H1 (cell line): ENCODE measurements at regions not wholly inside any gene's neighbourhood (a gene's known extent, or its start where the extent isn't known, plus 50 kb on each side); places are given as distances from the start of the nearest gene placed in this dataset.

ENCODE experiments used
- CTCF ChIA-PET: fragments of 300-600 bp; sonication (Branson Sonifier 250); formaldehyde crosslinking; loops from one replicate; lab custom pipeline; 2021; ENCODE audit not compliant: partially characterized antibody; lab: Charles Lee
- POLR2A ChIA-PET: fragments of 300-600 bp; sonication (Branson Sonifier 250); formaldehyde crosslinking; loops from one replicate; lab custom pipeline; 2021; ENCODE audit warnings: inconsistent platforms; ENCODE audit not compliant: partially characterized antibody; lab: Charles Lee
- DNase-seq, 2 experiments: peaks; one replicate each; pipeline versions ENCODE4 v3.0.0 to v3.0.0-alpha.2; 2010 to 2022; ENCODE audit warnings: low spot score in 2 of 2, low read depth in 1 of 2, mixed read lengths in 1 of 2
- FAIRE-seq: peaks from 2 replicates; lab custom pipeline; 2011; peaks lifted over from hg19 to GRCh38; lab: Jason Lieb, UNC
- H2AFZ ChIP-seq: 2 replicates; pipeline ENCODE4 v1.8.1; 2012; ENCODE audit warnings: low read length, inconsistent platforms
- H2AK5ac ChIP-seq: 2 replicates; pipeline ENCODE4 v1.6.1; 2013; ENCODE audit warnings: low read depth, low read length
- H2BK120ac ChIP-seq: replicated peaks from 2 replicates; pipeline ENCODE3; 2013; ENCODE audit warnings: low read depth, low read length, inconsistent platforms
- H2BK12ac ChIP-seq: 2 replicates; pipeline ENCODE4 v1.6.1; 2013; ENCODE audit warnings: low read depth, low read length
- H2BK15ac ChIP-seq: 2 replicates; pipeline ENCODE4 v1.6.1; 2013; ENCODE audit warnings: low read length
- H2BK20ac ChIP-seq: 2 replicates; pipeline ENCODE4 v1.6.1; 2013; ENCODE audit warnings: low read length
- H2BK5ac ChIP-seq: 2 replicates; pipeline ENCODE4 v1.6.1; 2013; ENCODE audit warnings: low read depth, low read length
- H3K14ac ChIP-seq: 2 replicates; pipeline ENCODE4 v1.6.1; 2013; ENCODE audit warnings: inconsistent platforms; ENCODE audit not compliant: insufficient read length
- H3K18ac ChIP-seq: 2 replicates; pipeline ENCODE4 v1.6.1; 2013; ENCODE audit warnings: low read length; ENCODE audit errors: extremely low read depth
- H3K23ac ChIP-seq: 2 replicates; pipeline ENCODE4 v1.6.1; 2013; ENCODE audit warnings: inconsistent platforms; ENCODE audit not compliant: insufficient read length
- H3K23me2 ChIP-seq: 2 replicates; pipeline ENCODE4 v1.6.1; 2013; ENCODE audit warnings: low read depth, low read length
- H3K27ac ChIP-seq: 2 replicates; pipeline ENCODE4 v1.6.1; 2011; ENCODE audit warnings: low read depth, low read length, inconsistent platforms
- H3K27me3 ChIP-seq, 4 experiments: replicated peaks in 1 of 4; 1 replicate in 1 of 4; 2 replicates in 3 of 4; pipeline versions ENCODE4 v1.6.1 to v1.8.1; 2011 to 2013; ENCODE audit warnings: low read length in 3 of 4, mild to moderate bottlenecking in 3 of 4, inconsistent platforms in 2 of 4, mixed read lengths in 2 of 4, moderate library complexity in 1 of 4; ENCODE audit not compliant: control insufficient read depth in 3 of 4, insufficient read depth in 3 of 4; ENCODE audit errors: extremely low read depth in 1 of 4
- H3K36me3 ChIP-seq, 4 experiments: 2 replicates each; pipeline versions ENCODE4 v1.6.1 to v1.8.1; 2011 to 2013; ENCODE audit warnings: mild to moderate bottlenecking in 4 of 4, low read length in 3 of 4, moderate library complexity in 2 of 4, control low read depth in 1 of 4, inconsistent platforms in 1 of 4; ENCODE audit not compliant: insufficient read depth in 4 of 4, control insufficient read depth in 2 of 4
- H3K4ac ChIP-seq: replicated peaks from 2 replicates; pipeline ENCODE3; 2013; ENCODE audit warnings: low read length, low read depth, mixed read lengths, inconsistent platforms; ENCODE audit not compliant: insufficient read length
- H3K4me1 ChIP-seq, 4 experiments: replicated peaks in 1 of 4; 1 replicate in 1 of 4; 2 replicates in 3 of 4; pipeline versions ENCODE4 v1.6.1 to v1.8.1; 2011 to 2013; ENCODE audit warnings: low read length in 3 of 4, inconsistent platforms in 2 of 4, mixed read lengths in 1 of 4; ENCODE audit not compliant: insufficient read depth in 4 of 4, control insufficient read depth in 3 of 4
- H3K4me2 ChIP-seq, 2 experiments: 2 replicates each; pipeline versions ENCODE4 v1.6.1 to v1.8.1; 2011 to 2013; ENCODE audit warnings: low read depth in 2 of 2, low read length in 2 of 2, control low read depth in 1 of 2, inconsistent platforms in 1 of 2, mild to moderate bottlenecking in 1 of 2; ENCODE audit not compliant: insufficient read depth in 1 of 2
- H3K4me3 ChIP-seq, 4 experiments: fragments of 200-600, 300-600 bp in 1 of 4; sonication (generic), shearing (Covaris generic), sonication (Bioruptor Twin) in 1 of 4; 2 replicates each; pipeline versions ENCODE4 v1.5.1 to v1.8.1; 2011 to 2016; ENCODE audit warnings: low read length in 4 of 4, low read depth in 3 of 4, control low read depth in 2 of 4, inconsistent platforms in 2 of 4, mild to moderate bottlenecking in 2 of 4, mixed read lengths in 1 of 4, moderate library complexity in 1 of 4; ENCODE audit not compliant: insufficient read depth in 2 of 4; ENCODE audit errors: extremely low read depth in 1 of 4
- H3K56ac ChIP-seq: replicated peaks from 2 replicates; pipeline ENCODE3; 2013; ENCODE audit warnings: low read depth, mild to moderate bottlenecking, mixed read lengths, low read length, inconsistent platforms; ENCODE audit not compliant: insufficient read length
- H3K79me1 ChIP-seq: 2 replicates; pipeline ENCODE4 v1.6.1; 2013; ENCODE audit warnings: low read depth, low read length, control low read depth
- H3K79me2 ChIP-seq, 2 experiments: 2 replicates each; pipeline versions ENCODE4 v1.6.1 to v1.8.1; 2012 to 2013; ENCODE audit warnings: low read length in 2 of 2, mild to moderate bottlenecking in 2 of 2, inconsistent platforms in 1 of 2; ENCODE audit not compliant: insufficient read depth in 2 of 2, control insufficient read depth in 1 of 2
- H3K9ac ChIP-seq, 4 experiments: replicated peaks in 1 of 4; 1 replicate in 1 of 4; 2 replicates in 3 of 4; pipeline versions ENCODE4 v1.6.1 to v1.8.1; 2011 to 2013; ENCODE audit warnings: low read depth in 3 of 4, low read length in 3 of 4, control low read depth in 2 of 4, mild to moderate bottlenecking in 2 of 4, moderate library complexity in 2 of 4, inconsistent platforms in 1 of 4; ENCODE audit errors: extremely low read depth in 1 of 4
- H3K9me3 ChIP-seq, 2 experiments: 2 replicates each; pipeline versions ENCODE4 v1.6.1 to v1.8.1; 2012 to 2013; ENCODE audit warnings: mild to moderate bottlenecking in 2 of 2, moderate library complexity in 2 of 2, control low read depth in 1 of 2, inconsistent platforms in 1 of 2, low read depth in 1 of 2, low read length in 1 of 2, mixed read lengths in 1 of 2; ENCODE audit not compliant: insufficient read depth in 2 of 2
- H4K20me1 ChIP-seq, 2 experiments: replicated peaks in 1 of 2; 2 replicates each; pipeline versions ENCODE3 to v1.8.1; 2011 to 2013; ENCODE audit warnings: inconsistent platforms in 2 of 2, low read length in 2 of 2, mild to moderate bottlenecking in 1 of 2; ENCODE audit not compliant: insufficient read depth in 2 of 2, control insufficient read depth in 1 of 2
- H4K5ac ChIP-seq: 2 replicates; pipeline ENCODE4 v1.6.1; 2013; ENCODE audit warnings: low read length, low read depth, mixed read lengths, inconsistent platforms; ENCODE audit not compliant: insufficient read length
- H4K8ac ChIP-seq: 2 replicates; pipeline ENCODE4 v1.8.0; 2013; ENCODE audit warnings: mild to moderate bottlenecking, moderate library complexity, low read length, inconsistent platforms; ENCODE audit not compliant: insufficient read depth; ENCODE audit errors: extremely low read depth
- H4K91ac ChIP-seq: replicated peaks from 2 replicates; pipeline ENCODE3; 2013; ENCODE audit warnings: low read length, mixed read lengths, inconsistent platforms; ENCODE audit not compliant: insufficient read length
- ASH2L ChIP-seq: fragments of 200-600, 300-600 bp; sonication (generic); IDR thresholded peaks from one replicate; pipeline ENCODE4 v1.7.1; 2017; ENCODE audit warnings: low read length
- ATF2 ChIP-seq: IDR thresholded peaks from 2 replicates; pipeline ENCODE4 v1.6.1; 2012; ENCODE audit warnings: low read length, inconsistent platforms
- BCL11A ChIP-seq, 2 experiments: IDR thresholded peaks; one replicate each; pipeline ENCODE4 v1.6.1; 2011; ENCODE audit warnings: low read depth in 2 of 2, low read length in 2 of 2, mild to moderate bottlenecking in 2 of 2
- CREB1 ChIP-seq: IDR thresholded peaks from 2 replicates; pipeline ENCODE4 v1.6.1; 2012; ENCODE audit warnings: inconsistent platforms
- CTCF ChIP-seq, 3 experiments: IDR thresholded peaks; 1 replicate in 2 of 3; 2 replicates in 1 of 3; pipeline versions ENCODE4 v1.5.1 to v1.6.1; 2011; ENCODE audit warnings: low read length in 3 of 3, mild to moderate bottlenecking in 3 of 3, inconsistent platforms in 2 of 3, low read depth in 1 of 3, moderate library complexity in 1 of 3; ENCODE audit not compliant: insufficient read depth in 1 of 3; ENCODE audit errors: control extremely low read depth in 1 of 3
- EP300 ChIP-seq, 2 experiments: IDR thresholded peaks; 1 replicate in 1 of 2; 2 replicates in 1 of 2; pipeline ENCODE4 v1.6.1; 2011 to 2012; ENCODE audit warnings: low read depth in 2 of 2, low read length in 2 of 2, mild to moderate bottlenecking in 2 of 2, borderline replicate concordance in 1 of 2, inconsistent platforms in 1 of 2, moderate library complexity in 1 of 2
- RBBP5 ChIP-seq: IDR thresholded peaks from 2 replicates; pipeline ENCODE4 v1.7.1; 2012; ENCODE audit warnings: low read depth, mild to moderate bottlenecking, inconsistent platforms, low read length, moderate library complexity, borderline replicate concordance
- RFX5 ChIP-seq: IDR thresholded peaks from 2 replicates; pipeline ENCODE4 v1.6.1; 2011; ENCODE audit warnings: low read depth, low read length, improper control_type of control experiment, borderline replicate concordance
- TAF7 ChIP-seq: optimal IDR thresholded peaks from 2 replicates; pipeline ENCODE3; 2011; ENCODE audit warnings: low read depth, mild to moderate bottlenecking, inconsistent platforms, low read length, moderate library complexity, borderline replicate concordance
- TBP ChIP-seq: IDR thresholded peaks from 2 replicates; pipeline ENCODE4 v1.6.1; 2011; ENCODE audit warnings: low read depth, low read length, improper control_type of control experiment
- WGBS, 2 experiments: shearing (Covaris generic) in 1 of 2; methylation state at CpG; one replicate each; pipeline versions ENCODE4 v1.1.6 to v1.1.7; 2013 to 2015; ENCODE audit warnings: low lambda C conversion rate in 2 of 2, mixed read lengths in 2 of 2, inconsistent platforms in 1 of 2, low coverage in 1 of 2, missing lambda C conversion rate in 1 of 2; ENCODE audit not compliant: insufficient replicate concordance in 2 of 2, insufficient coverage in 1 of 2, insufficient read length in 1 of 2; ENCODE audit errors: extremely low coverage in 1 of 2, missing lambda C conversion rate in 1 of 2; 5-methylcytosine and 5-hydroxymethylcytosine counted together

GRCh38 chr9:22175972-22176545 is 167.0 kb upstream of the CDKN2B start:
- TF ChIP-seq RBBP5 (no peak), RFX5 (no peak), BCL11A (IDR thresholded peaks at IDR 0.05; ENCODE audit: low read depth in 2 of 2, low read length in 2 of 2) (no peak), CTCF (IDR thresholded peaks at IDR 0.05; ENCODE audit: control extremely low read depth in 1 of 3, insufficient read depth in 1 of 3, low read depth in 1 of 3, low read length in 3 of 3) (no peak), ASH2L (no peak), TAF7 (no peak), EP300 (IDR thresholded peaks at IDR 0.05; ENCODE audit: borderline replicate concordance in 1 of 2, low read depth in 2 of 2, low read length in 2 of 2) (no peak), ATF2 (no peak), CREB1 (no peak), TBP (no peak)
- TF ChIP-seq, all 59 proteins: peak for 0
- no peak overlapping the region for H4K5ac ChIP-seq
- no peak overlapping the region for H2BK12ac ChIP-seq
- H2BK20ac ChIP-seq, result no peak overlapping the region
- H3K4me3 ChIP-seq, result no peak overlapping the region
- H2BK120ac ChIP-seq, result no peak overlapping the region
- no peak overlapping the region for H3K4me2 ChIP-seq
- no peak overlapping the region for H2AK5ac ChIP-seq
- H4K91ac ChIP-seq, result no peak overlapping the region
- H3K79me1 ChIP-seq, result no peaks in the 10 kb centered on the region
- no peaks in the 10 kb centered on the region for H3K4me1 ChIP-seq
- FAIRE-seq, result no peak
- H2BK5ac ChIP-seq, result no peak overlapping the region
- H3K23ac ChIP-seq, result no peak overlapping the region
- no peak overlapping the region for H2BK15ac ChIP-seq
- H3K36me3 ChIP-seq, result no peaks in the 10 kb centered on the region
- CTCF ChIA-PET, result no interaction called here
- H4K8ac ChIP-seq, result no peak overlapping the region
- H4K20me1 ChIP-seq, result no peaks in the 10 kb centered on the region
- DNase-seq, result no peak
- no peak overlapping the region for H3K9ac ChIP-seq
- H3K27ac ChIP-seq, result no peak overlapping the region
- no peak overlapping the region for H3K18ac ChIP-seq
- no peak overlapping the region for H3K56ac ChIP-seq
- H3K27me3 ChIP-seq, result no peaks in the 10 kb centered on the region
- H2AFZ ChIP-seq, result no peak overlapping the region
- no peak overlapping the region for H3K14ac ChIP-seq
- H3K9me3 ChIP-seq, result peaks cover 5 to 14% of the 10 kb centered on the region in 2 experiments; a peak in 3 of 4 replicates
- no peaks in the 10 kb centered on the region for H3K23me2 ChIP-seq
- no peak overlapping the region for H3K4ac ChIP-seq
- POLR2A ChIA-PET, result no interaction called here
- WGBS, 2 experiments, result 93% methylated on average over 2 of the region's 2 CpGs; no CpG with 5 or more reads in 1 of the 2 experiments
- no peaks in the 10 kb centered on the region for H3K79me2 ChIP-seq
